Endothelial cell of umbilical vein (primary cell): ENCODE measurements at regions not wholly inside any gene's neighbourhood (a gene's known extent, or its start where the extent isn't known, plus 50 kb on each side); places are given as distances from the start of the nearest gene placed in this dataset.

Experiments used
- BruUV-seq: library from RNA; stranded (reverse); fragments of 400-500 nt; replicated peaks from 2 replicates; lab custom pipeline; 2021; lab: Mats Ljungman, UMichigan
- CTCF ChIA-PET: fragments of 300-600, 350-600 bp; sonication (Branson Sonifier 250); formaldehyde crosslinking; loops from one replicate; lab custom pipeline; 2021; ENCODE audit warnings: antibody characterized with exemption, inconsistent platforms; lab: Charles Lee
- POLR2A ChIA-PET: fragments of 300-600, 350-600 bp; sonication (Branson Sonifier 250); formaldehyde crosslinking; loops from one replicate; lab custom pipeline; 2021; ENCODE audit warnings: antibody characterized with exemption, inconsistent platforms; lab: Charles Lee
- DNase-seq: peaks from one replicate; pipeline ENCODE4 v3.0.0-alpha.2; 2011; ENCODE audit warnings: low read depth, low spot score
- FAIRE-seq: peaks from 2 replicates; lab custom pipeline; 2011; peaks lifted over from hg19 to GRCh38; lab: Jason Lieb, UNC
- H2AFZ ChIP-seq: 2 replicates; pipeline ENCODE4 v1.6.0; 2012; ENCODE audit warnings: low read depth, low read length, control low read depth, inconsistent platforms
- H3K27ac ChIP-seq: 2 replicates; pipeline ENCODE4 v1.5.1; 2011; ENCODE audit warnings: low read depth, mild to moderate bottlenecking, control low read depth, low read length, moderate library complexity; ENCODE audit not compliant: insufficient read depth
- H3K27me3 ChIP-seq, 2 experiments: 2 replicates each; pipeline versions ENCODE4 v1.6.0 to v1.6.1; 2011; ENCODE audit warnings: low read length in 2 of 2, mixed read lengths in 1 of 2; ENCODE audit not compliant: control insufficient read depth in 2 of 2, insufficient read depth in 2 of 2
- H3K36me3 ChIP-seq, 2 experiments: 2 replicates in 1 of 2; 3 replicates in 1 of 2; pipeline ENCODE4 v1.5.1; 2011; ENCODE audit warnings: low read length in 2 of 2, mild to moderate bottlenecking in 1 of 2, moderate library complexity in 1 of 2; ENCODE audit not compliant: control insufficient read depth in 2 of 2, insufficient read depth in 2 of 2; ENCODE audit errors: extremely low read depth in 1 of 2
- H3K4me1 ChIP-seq: 3 replicates; pipeline ENCODE4 v1.5.1; 2011; ENCODE audit warnings: mild to moderate bottlenecking, low read length; ENCODE audit not compliant: control insufficient read depth, insufficient read depth; ENCODE audit errors: extremely low read depth
- H3K4me2 ChIP-seq: 2 replicates; pipeline ENCODE4 v1.6.1; 2011; ENCODE audit warnings: low read length, control low read depth, mixed read lengths; ENCODE audit not compliant: insufficient read depth
- H3K4me3 ChIP-seq, 3 experiments: fragments of 200-600 bp in 1 of 3; sonication (generic), shearing (Covaris generic) in 1 of 3; replicated peaks in 1 of 3; 2 replicates each; pipeline ENCODE4 v1.5.1; 2011 to 2016; ENCODE audit warnings: control low read depth in 3 of 3, low read length in 3 of 3, mild to moderate bottlenecking in 2 of 3, inconsistent platforms in 1 of 3, low read depth in 1 of 3, moderate library complexity in 1 of 3; ENCODE audit not compliant: insufficient read depth in 1 of 3
- H3K79me2 ChIP-seq: 2 replicates; pipeline ENCODE4 v1.6.0; 2012; ENCODE audit warnings: low read length, inconsistent platforms; ENCODE audit not compliant: control insufficient read depth, insufficient read depth
- H3K9ac ChIP-seq: replicated peaks from 2 replicates; pipeline ENCODE3; 2011; ENCODE audit warnings: low read length, control low read depth; ENCODE audit not compliant: insufficient read depth; ENCODE audit errors: extremely low read depth
- H3K9me1 ChIP-seq: replicated peaks from 3 replicates; pipeline ENCODE4 v1.6.0; 2011; ENCODE audit warnings: mild to moderate bottlenecking, low read length; ENCODE audit not compliant: control insufficient read depth, insufficient read depth; ENCODE audit errors: extremely low read depth
- H3K9me3 ChIP-seq: replicated peaks from 2 replicates; pipeline ENCODE4 v1.5.1; 2012; ENCODE audit warnings: low read length, inconsistent platforms; ENCODE audit not compliant: control insufficient read depth, insufficient read depth
- H4K20me1 ChIP-seq: replicated peaks from 2 replicates; pipeline ENCODE3; 2011; ENCODE audit warnings: mild to moderate bottlenecking, low read length; ENCODE audit not compliant: control insufficient read depth, insufficient read depth; ENCODE audit errors: extremely low read depth
- EZH2 ChIP-seq: IDR thresholded peaks from 2 replicates; pipeline ENCODE4 v1.6.1; 2012; ENCODE audit warnings: borderline replicate concordance, low read depth, mild to moderate bottlenecking, moderate library complexity, low read length, inconsistent platforms; ENCODE audit not compliant: severe bottlenecking
- FOS ChIP-seq: IDR thresholded peaks from 2 replicates; pipeline ENCODE4 v1.6.1; 2011; ENCODE audit warnings: mild to moderate bottlenecking, low read length, moderate library complexity, borderline replicate concordance; ENCODE audit not compliant: insufficient read depth
- GATA2 ChIP-seq: IDR thresholded peaks from 2 replicates; pipeline ENCODE4 v1.7.0; 2011; ENCODE audit warnings: low read depth, mild to moderate bottlenecking, moderate library complexity, mixed read lengths, low read length; ENCODE audit not compliant: insufficient read length, insufficient read depth
- JUN ChIP-seq: IDR thresholded peaks from 2 replicates; pipeline ENCODE4 v1.6.1; 2011; ENCODE audit warnings: borderline replicate concordance, low read depth; ENCODE audit not compliant: insufficient read length, insufficient read depth
- MYC ChIP-seq: IDR thresholded peaks from one replicate; pipeline ENCODE4 v1.6.1; 2011; ENCODE audit warnings: mild to moderate bottlenecking, low read depth, low read length
- POLR2A ChIP-seq: IDR thresholded peaks from 2 replicates; pipeline ENCODE4 v1.6.1; 2012; ENCODE audit warnings: low read depth, mild to moderate bottlenecking, control low read depth, low read length
- POLR2AphosphoS5 ChIP-seq: IDR thresholded peaks from 2 replicates; pipeline ENCODE4 v1.6.1; 2012; ENCODE audit warnings: low read depth, mild to moderate bottlenecking, control low read depth, low read length, moderate library complexity; ENCODE audit not compliant: insufficient read depth
- dilution Hi-C: fragments of 300-500 bp; cut with MboI; formaldehyde crosslinking; loops from one replicate; pipeline ENCODE4 v1.15.0; 2019; ENCODE audit warnings: low sequenced_read_pairs; ENCODE audit not compliant: extremely low pct_ligation_motif_present
- intact Hi-C: fragments of 100-400 bp; cut with micrococcal nuclease; formaldehyde crosslinking; loops from one replicate; pipeline ENCODE4 v1.10.0; 2022
- TF ChIP-seq, protein P1 (sequence below): IDR thresholded peaks from 2 replicates; pipeline ENCODE4 v1.6.1; 2011; ENCODE audit not compliant: insufficient read depth, insufficient read length
- TF ChIP-seq, protein P2 (sequence below), 2 donors: IDR thresholded peaks; 1 replicate in 1 of 2; 2 replicates in 1 of 2; pipeline ENCODE4 v1.5.1; 2011; ENCODE audit warnings: low read length in 2 of 2, mild to moderate bottlenecking in 2 of 2, moderate library complexity in 2 of 2, control low read depth in 1 of 2, inconsistent platforms in 1 of 2, low read depth in 1 of 2; ENCODE audit not compliant: insufficient read depth in 1 of 2; ENCODE audit errors: extremely low read depth in 1 of 2

DNA sequence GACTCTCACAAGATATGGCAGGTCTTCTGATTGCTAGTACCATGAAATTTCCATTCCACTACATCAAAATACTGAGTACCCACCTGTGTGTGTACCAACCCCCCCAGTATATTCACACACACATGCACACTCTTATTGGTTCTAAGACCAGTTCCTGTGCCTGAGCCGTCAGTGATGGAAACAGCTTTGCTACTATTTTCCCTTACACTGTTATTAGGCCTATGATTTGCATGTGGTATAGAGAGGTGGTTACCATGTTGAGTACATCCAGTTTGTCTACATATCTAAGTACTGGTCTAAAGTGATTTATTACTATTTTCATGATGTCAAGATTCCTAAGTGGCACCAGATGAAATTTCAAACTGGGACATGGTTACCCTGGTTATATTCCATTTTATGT, 459.9 kb downstream of the BCKDHB start:
- Histone ChIP-seq H4K20me1 (no peaks in the 10 kb centered on the region), H3K27ac (no peak overlapping the region), H3K4me3 (no peak overlapping the region), H3K36me3 (no peaks in the 10 kb centered on the region), H3K9me3 (no peaks in the 10 kb centered on the region), H3K79me2 (no peaks in the 10 kb centered on the region), H2AFZ (no peak overlapping the region), H3K9me1 (no peaks in the 10 kb centered on the region), H3K27me3 (no peaks in the 10 kb centered on the region), H3K4me2 (no peak overlapping the region), H3K9ac (no peak overlapping the region), H3K4me1 (no peaks in the 10 kb centered on the region)
- FAIRE-seq (no peak), DNase-seq (no peak)
- intact Hi-C loops (no loop called here), dilution Hi-C loops (no loop called here)
- TF ChIP-seq MYC (no peak), GATA2 (no peak), EZH2 (no peak), FOS (no peak), JUN (no peak), POLR2AphosphoS5 (no peak), POLR2A (no peak)
- TF ChIP-seq, protein P1, sequence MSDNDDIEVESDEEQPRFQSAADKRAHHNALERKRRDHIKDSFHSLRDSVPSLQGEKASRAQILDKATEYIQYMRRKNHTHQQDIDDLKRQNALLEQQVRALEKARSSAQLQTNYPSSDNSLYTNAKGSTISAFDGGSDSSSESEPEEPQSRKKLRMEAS, result no peak
- TF ChIP-seq, protein P2, sequence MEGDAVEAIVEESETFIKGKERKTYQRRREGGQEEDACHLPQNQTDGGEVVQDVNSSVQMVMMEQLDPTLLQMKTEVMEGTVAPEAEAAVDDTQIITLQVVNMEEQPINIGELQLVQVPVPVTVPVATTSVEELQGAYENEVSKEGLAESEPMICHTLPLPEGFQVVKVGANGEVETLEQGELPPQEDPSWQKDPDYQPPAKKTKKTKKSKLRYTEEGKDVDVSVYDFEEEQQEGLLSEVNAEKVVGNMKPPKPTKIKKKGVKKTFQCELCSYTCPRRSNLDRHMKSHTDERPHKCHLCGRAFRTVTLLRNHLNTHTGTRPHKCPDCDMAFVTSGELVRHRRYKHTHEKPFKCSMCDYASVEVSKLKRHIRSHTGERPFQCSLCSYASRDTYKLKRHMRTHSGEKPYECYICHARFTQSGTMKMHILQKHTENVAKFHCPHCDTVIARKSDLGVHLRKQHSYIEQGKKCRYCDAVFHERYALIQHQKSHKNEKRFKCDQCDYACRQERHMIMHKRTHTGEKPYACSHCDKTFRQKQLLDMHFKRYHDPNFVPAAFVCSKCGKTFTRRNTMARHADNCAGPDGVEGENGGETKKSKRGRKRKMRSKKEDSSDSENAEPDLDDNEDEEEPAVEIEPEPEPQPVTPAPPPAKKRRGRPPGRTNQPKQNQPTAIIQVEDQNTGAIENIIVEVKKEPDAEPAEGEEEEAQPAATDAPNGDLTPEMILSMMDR (IDR thresholded peaks at IDR 0.05; ENCODE audit: extremely low read depth in 1 of 2, insufficient read depth in 1 of 2, low read depth in 1 of 2, low read length in 2 of 2), result no peak
- ChIA-PET CTCF (interaction anchor here (1.5 kb wide), 1 partner anchor 43 kb away, joined by 3 read pairs; no protein-coding TSS in a partner anchor), POLR2A (no interaction called here)
- no TSS peak for BruUV-seq
